Astrocyte of the cerebellum (primary cell): ENCODE measurements at regions not wholly inside any gene's neighbourhood (a gene's known extent, or its start where the extent isn't known, plus 50 kb on each side); places are given as distances from the start of the nearest gene placed in this dataset.

Source experiments
- DNase-seq: peaks from one replicate; pipeline ENCODE4 v3.0.0-alpha.2; 2011; ENCODE audit warnings: low read depth
- H3K4me3 ChIP-seq: 2 replicates; pipeline ENCODE4 v1.5.1; 2011; ENCODE audit warnings: mild to moderate bottlenecking, low read depth, low read length, moderate library complexity
- CTCF ChIP-seq: IDR thresholded peaks from 2 replicates; pipeline ENCODE4 v1.5.1; 2012; ENCODE audit warnings: low read length, low read depth, moderate library complexity, mild to moderate bottlenecking; ENCODE audit errors: missing control alignments
- in situ Hi-C: cut with HindIII; loops from 2 replicates; pipeline ENCODE4 v1.10.0; 2017; ENCODE audit warnings: low sequenced_read_pairs

- in situ Hi-C loops: no loop called here
- H3K4me3 ChIP-seq: no peak overlapping the region
- no peak for DNase-seq
- no peak for TF ChIP-seq CTCF
Observed at GRCh38 chr2:209322041-209322440, 101.8 kb upstream of the MAP2 start.

- no peak for DNase-seq
- in situ Hi-C loops: no loop called here
- H3K4me3 ChIP-seq: no peak overlapping the region
- no peak for TF ChIP-seq CTCF
Observed at GRCh38 chr2:209322905-209323512, 100.8 kb upstream of the MAP2 start.

GRCh38 chr2:209323738-209324137 lies 100.1 kb upstream of the MAP2 start:
- TF ChIP-seq CTCF: no peak
- no peak overlapping the region for H3K4me3 ChIP-seq
- in situ Hi-C loops: no loop called here
- no peak for DNase-seq

GRCh38 chr2:209324281-209324680 lies 99.6 kb upstream of the MAP2 start:
- in situ Hi-C loops: no loop called here
- no peak for TF ChIP-seq CTCF
- no peak overlapping the region for H3K4me3 ChIP-seq
- DNase-seq: no peak

- TF ChIP-seq CTCF: peak; percentile 46
- peak; percentile 42 for DNase-seq
- H3K4me3 ChIP-seq: no peak overlapping the region
- in situ Hi-C loops: no loop called here
Observed at GRCh38 chr2:209331291-209331844, 92.5 kb upstream of the MAP2 start.

- DNase-seq: peak; percentile 53
- no peak overlapping the region for H3K4me3 ChIP-seq
- TF ChIP-seq CTCF: peak; percentile 86
- in situ Hi-C loops: no loop called here
Observed at GRCh38 chr2:209334188-209335017, 89.4 kb upstream of the MAP2 start.
